ENCODE measurements at regions not wholly inside any gene's neighbourhood (a gene's known extent, or its start where the extent isn't known, plus 50 kb on each side); places are given as distances from the start of the nearest gene placed in this dataset.

DNA sequence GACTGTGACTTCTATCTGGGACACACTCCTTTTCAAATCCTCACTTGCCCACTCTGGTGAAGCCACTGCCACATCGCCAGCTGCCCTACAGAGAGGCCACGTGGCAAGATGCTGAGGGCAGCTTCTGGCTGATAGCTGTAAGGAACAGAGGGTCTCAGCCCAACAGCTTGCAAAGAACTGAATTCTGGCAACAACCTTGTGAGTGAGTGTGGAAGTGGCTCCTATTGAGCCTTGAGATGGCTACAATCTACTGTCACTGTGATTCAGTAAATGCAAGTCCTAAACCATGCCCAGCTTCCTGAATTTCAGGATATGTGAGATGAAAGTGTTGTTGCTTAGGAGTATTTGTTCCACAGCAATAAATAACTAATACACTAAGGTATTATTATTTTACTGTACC is 314.3 kb upstream of the TMTC4 start:
- no peaks in the 10 kb centered on the region for H4K20me1 ChIP-seq (ENCODE audit: control insufficient read depth, insufficient read depth, insufficient read length)
- no peak overlapping the region for H4K8ac ChIP-seq (replicated peaks; ENCODE audit: insufficient read length, low read depth, low read length)
- H3K4me1 Mint-ChIP-seq = peaks cover 13 to 17% of the 10 kb centered on the region in 2 experiments
- no peaks in the 10 kb centered on the region for H3K79me2 ChIP-seq (ENCODE audit: insufficient read depth, low read length)
- no peak overlapping the region for H2BK12ac ChIP-seq (ENCODE audit: insufficient read length, low read depth, low read length)
- peaks cover 0 to 14% (median 11%) of the 10 kb centered on the region in 3 experiments; a peak in 5 of 7 replicates for H3K36me3 Mint-ChIP-seq (ENCODE audit: insufficient read depth in 1 of 3, low read depth in 3 of 3)
- H3K79me1 ChIP-seq (ENCODE audit: insufficient read depth, low read depth, low read length, poor library complexity, severe bottlenecking) = no peaks in the 10 kb centered on the region
- H3K4ac ChIP-seq (ENCODE audit: low read depth, low read length) = no peak overlapping the region
- no peak overlapping the region for H3K14ac ChIP-seq (ENCODE audit: insufficient read depth, low read length)
- no peaks in the 10 kb centered on the region for H3K9me3 ChIP-seq (ENCODE audit: control insufficient read depth, low read depth, low read length)
- H3K18ac ChIP-seq (ENCODE audit: insufficient read length, low read depth, low read length) = no peak overlapping the region
- no peak overlapping the region for H3K23ac ChIP-seq (ENCODE audit: insufficient read length, low read depth, low read length)
- H3T11ph ChIP-seq (ENCODE audit: low read length) = no peak overlapping the region
- H2BK15ac ChIP-seq (ENCODE audit: low read depth, low read length) = peak overlapping the region; percentile 84; the same call in 1 of the 2 replicates
- WGBS (ENCODE audit: extremely low coverage, insufficient read length, low lambda C conversion rate) = no CpG with 5 or more reads among the region's 2 CpGs
- H3K27me3 ChIP-seq (ENCODE audit: insufficient read depth, low read length) = no peaks in the 10 kb centered on the region
- no peak overlapping the region for H2AK5ac ChIP-seq (ENCODE audit: insufficient read length, low read length)
- H4K5ac ChIP-seq (ENCODE audit: insufficient read length, low read depth, low read length) = no peak overlapping the region
- no peak overlapping the region for H3K27ac Mint-ChIP-seq
- TF ChIP-seq, protein P1, sequence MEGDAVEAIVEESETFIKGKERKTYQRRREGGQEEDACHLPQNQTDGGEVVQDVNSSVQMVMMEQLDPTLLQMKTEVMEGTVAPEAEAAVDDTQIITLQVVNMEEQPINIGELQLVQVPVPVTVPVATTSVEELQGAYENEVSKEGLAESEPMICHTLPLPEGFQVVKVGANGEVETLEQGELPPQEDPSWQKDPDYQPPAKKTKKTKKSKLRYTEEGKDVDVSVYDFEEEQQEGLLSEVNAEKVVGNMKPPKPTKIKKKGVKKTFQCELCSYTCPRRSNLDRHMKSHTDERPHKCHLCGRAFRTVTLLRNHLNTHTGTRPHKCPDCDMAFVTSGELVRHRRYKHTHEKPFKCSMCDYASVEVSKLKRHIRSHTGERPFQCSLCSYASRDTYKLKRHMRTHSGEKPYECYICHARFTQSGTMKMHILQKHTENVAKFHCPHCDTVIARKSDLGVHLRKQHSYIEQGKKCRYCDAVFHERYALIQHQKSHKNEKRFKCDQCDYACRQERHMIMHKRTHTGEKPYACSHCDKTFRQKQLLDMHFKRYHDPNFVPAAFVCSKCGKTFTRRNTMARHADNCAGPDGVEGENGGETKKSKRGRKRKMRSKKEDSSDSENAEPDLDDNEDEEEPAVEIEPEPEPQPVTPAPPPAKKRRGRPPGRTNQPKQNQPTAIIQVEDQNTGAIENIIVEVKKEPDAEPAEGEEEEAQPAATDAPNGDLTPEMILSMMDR (conservative IDR thresholded peaks at IDR 0.05) = no peak
- H4K91ac ChIP-seq (ENCODE audit: insufficient read length, low read depth, low read length) = no peak overlapping the region
- H3K4me1 ChIP-seq (ENCODE audit: insufficient read depth, low read length) = peaks cover 5% of the 10 kb centered on the region; the same call in 1 of the 2 replicates
- no peak overlapping the region for H3K4me2 ChIP-seq (ENCODE audit: insufficient read depth, insufficient read length, low read length)
- H2AFZ ChIP-seq (ENCODE audit: low read length) = no peak overlapping the region
- peaks cover 24 to 28% of the 10 kb centered on the region in 2 experiments for H3K9me3 Mint-ChIP-seq
- no peak overlapping the region for H2BK5ac ChIP-seq (ENCODE audit: insufficient read length, low read length)
- no peak overlapping the region for H2BK120ac ChIP-seq (ENCODE audit: low read depth, low read length, poor library complexity, severe bottlenecking)
- H3K56ac ChIP-seq (ENCODE audit: insufficient read length, low read depth, low read length) = no peak overlapping the region
- no peak for DNase-seq
- H3K23me2 ChIP-seq (ENCODE audit: insufficient read length, low read depth, low read length, poor library complexity, severe bottlenecking) = no peaks in the 10 kb centered on the region
- no peak overlapping the region for H3K27ac ChIP-seq (ENCODE audit: insufficient read length, low read depth, low read length)
- H3K27me3 Mint-ChIP-seq (ENCODE audit: low read depth) = no peaks in the 10 kb centered on the region
- H3K9ac ChIP-seq (ENCODE audit: extremely low read depth, insufficient read length, low read length) = no peak overlapping the region
- no peak overlapping the region for H2BK20ac ChIP-seq (ENCODE audit: low read depth, low read length, poor library complexity, severe bottlenecking)
- H3K4me3 Mint-ChIP-seq = no peak overlapping the region

Data from H9 (cell line).